Suppressor macrophage (primary cell): ENCODE measurements at regions not wholly inside any gene's neighbourhood (a gene's known extent, or its start where the extent isn't known, plus 50 kb on each side); places are given as distances from the start of the nearest gene placed in this dataset.
A peak's percentile ranks its signal among the peaks of the same experiment; 100 is the strongest.

ENCODE experiments used
- DNase-seq, 4 experiments: peaks; one replicate each; pipeline ENCODE4 v3.0.0-alpha.2; 2020 to 2022

DNA sequence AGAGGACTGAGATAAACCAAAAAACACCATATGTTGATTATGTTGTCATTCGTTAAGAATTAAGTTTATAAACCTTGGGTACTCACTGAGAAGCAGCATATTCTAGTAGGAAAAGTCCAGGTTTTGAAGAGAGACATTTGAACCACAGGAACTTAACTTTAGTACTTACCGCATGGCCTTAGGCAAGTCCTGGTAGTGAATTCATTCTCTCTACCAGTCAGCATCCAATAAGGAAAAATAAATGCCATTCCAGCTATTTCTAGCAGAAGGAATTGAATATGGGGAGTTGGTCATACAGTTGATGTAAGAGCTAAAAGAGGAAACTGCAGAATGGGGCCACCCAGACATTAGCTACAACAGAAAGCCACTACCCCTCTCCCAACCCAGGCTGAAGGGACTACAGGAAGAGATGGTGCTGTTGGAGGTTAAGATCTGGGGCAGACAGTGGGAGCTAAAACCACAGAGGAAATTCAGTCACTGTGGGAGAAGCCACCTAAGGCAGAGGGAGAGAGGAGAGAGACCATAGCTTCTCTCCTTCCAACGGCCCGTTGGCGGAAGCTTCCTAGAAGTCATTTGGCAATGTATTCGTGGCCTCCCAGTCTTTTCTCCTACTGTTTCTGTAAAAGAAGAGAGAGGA, 133.8 kb upstream of the RARB start:
- no peak for DNase-seq

DNA sequence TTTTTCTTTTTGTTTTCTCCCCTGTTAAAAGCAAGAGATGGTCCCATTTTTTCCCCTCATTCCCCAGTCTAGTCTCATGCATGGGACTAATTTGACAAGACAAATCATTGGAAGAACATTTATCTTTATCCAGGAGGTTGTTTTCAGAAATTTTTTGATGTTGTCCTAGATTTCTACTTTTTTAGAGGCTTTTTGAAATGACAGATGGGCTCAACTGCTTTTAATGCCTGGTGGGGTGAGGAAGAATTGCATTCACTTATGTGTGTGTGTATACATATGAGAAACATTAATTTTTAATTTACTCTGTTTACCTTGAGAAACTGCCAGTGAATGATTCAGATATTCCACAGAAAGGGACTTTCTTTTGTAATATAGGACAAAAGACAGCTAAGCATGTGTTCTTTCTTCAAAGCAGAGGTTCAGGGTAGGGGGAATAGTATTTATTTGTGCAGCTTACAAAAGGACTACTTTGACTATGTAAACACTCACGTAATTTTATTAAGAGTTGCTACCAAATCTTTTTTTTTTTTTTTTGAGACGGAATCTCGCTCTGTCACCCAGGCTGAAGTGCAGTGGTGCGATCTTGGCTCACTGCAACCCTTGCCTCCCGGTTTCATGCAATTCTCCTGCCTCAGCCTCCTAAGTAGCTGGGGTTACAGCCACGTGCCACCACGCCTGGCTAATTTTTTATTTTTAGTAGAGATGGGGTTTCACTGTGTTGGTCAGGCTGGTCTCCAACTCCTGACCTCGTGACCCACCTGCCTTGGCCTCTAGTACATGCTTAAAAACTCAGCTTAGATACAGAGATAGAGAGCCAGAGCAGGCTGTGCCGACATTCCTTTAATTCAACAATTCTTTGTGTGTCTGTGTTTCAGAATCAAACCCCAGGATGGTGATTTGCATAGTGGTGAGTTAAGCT, 130.1 kb upstream of the RARB start:
- DNase-seq = no peak

DNA sequence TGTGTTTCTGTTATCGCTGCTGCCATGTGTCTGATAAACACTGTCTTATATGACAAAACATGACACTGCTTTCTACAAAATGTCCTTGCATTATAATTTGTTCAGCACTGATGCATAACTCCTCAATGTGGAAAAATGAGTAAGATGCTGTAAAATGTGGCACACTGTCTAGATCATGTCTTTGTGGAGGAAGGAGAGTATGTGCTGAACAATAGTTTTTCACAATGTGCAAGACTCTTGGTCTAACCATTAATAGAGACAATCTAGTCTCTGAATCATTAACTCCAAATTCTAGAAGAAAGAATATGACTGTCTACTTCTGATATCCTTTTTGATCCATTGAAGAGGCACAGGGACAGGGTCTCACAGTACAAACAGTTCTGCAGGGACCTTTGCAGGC, 127.9 kb upstream of the RARB start:
- DNase-seq = no peak

DNA sequence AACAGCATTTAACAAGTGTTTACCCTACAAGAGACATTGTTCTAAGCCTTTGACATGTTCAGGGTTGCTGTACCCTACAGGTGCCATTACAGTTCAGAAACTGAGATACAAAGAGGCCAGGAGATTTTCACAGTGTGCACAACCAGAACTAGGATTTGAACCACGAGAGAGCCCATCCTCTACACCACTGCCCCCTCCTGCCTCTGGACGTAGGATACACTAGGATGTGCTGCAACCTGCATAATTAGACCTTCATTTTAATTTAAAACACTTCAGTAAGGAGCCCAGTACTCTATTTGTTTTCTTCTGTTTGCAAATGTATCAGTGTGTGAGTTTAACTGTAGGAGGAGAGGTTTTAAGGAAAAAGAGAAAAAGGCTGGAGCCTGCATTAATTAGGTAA, 123.1 kb upstream of the RARB start:
- DNase-seq = no peak

DNA sequence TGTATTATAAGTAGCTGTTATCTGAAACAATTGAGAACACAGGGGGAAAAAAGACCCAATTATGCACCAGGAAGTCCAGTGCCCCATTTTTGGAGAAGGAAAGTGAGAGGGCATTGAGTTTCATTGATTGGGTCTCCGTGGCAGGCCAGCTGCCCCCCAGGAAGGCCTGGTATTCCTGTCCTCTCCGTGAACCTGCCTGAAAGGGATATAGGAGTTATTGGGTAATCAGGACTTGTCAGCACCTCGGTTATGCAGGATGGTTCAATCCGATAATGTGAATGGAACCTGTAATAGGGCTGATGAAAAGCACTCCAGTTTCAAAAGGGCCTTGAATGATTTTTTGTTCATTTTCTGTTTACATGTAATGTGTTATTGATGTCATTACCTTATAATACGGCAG, 122.0 kb upstream of the RARB start:
- DNase-seq = no peak

DNA sequence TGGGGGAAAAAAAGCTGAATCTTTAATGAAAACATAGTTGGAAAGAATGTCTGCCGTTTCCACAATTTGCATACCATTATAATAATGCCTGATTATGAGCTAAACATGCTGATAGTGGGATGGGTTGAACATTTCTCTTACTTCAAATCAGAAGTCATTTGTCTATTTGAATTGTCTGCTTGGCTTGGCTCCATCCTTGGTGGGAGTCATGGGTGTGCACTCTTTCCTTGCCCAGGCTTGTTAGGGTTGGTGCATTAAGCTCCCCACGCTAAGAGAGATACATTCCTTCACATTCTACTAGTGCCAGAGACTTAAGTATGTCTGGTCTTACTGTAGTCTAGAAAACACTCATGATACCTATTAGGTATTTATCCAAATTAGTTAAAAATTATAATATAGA, 121.4 kb upstream of the RARB start:
- no peak for DNase-seq

DNA sequence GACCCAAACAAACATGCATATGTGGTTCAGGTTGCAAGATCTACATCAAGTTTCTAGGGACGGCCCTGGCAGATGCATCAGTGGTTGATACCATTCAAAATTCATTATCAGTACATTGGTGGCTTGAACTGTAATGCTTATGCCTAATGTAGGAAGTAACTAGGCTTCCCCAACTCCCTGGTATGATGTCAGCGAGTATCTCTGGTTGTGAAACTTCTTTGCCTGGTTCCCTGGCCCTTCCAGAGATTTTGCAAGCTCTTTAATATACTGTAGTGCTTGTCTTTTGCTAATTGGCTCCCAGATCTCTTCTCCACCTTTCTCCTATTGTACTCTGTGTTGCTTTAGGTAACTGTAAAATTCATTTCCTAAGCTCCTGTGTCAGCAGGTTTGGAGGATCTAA, 114.8 kb upstream of the RARB start:
- peak in 1 of 4 experiments; percentile 4 for DNase-seq

DNA sequence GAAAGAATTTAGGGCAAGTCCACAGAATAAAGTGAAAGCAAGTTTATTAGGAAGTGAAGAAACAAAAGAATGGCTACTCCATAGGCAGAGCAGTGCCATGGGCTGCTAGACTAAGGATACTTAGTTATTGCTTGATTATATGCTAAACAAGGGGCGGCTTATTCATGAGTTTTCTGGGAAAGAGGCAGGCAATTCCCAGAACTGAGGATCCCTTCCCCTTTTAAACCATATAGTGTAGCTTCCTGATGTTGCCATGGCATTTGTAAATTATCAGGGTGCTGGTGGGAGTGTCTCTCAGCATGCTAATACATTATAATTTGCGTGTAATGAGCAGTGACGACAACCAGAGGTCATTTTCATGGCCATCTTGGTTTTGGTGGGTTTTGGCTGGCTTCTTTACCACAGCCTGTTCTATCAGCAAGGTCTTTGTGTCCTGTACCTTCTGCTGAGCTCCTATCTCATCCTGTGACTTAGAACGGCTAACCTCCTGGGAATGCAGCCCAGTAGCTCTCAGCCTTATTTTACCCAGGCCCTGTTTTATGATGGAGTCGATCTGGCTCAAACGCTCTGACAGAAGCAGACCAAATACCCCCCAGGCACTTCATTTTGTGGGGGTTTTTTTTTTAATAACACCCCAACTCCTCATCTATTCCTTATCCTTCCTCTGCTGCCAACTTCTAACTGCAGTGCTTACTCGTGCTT, 103.0 kb upstream of the RARB start:
- DNase-seq = no peak

DNA sequence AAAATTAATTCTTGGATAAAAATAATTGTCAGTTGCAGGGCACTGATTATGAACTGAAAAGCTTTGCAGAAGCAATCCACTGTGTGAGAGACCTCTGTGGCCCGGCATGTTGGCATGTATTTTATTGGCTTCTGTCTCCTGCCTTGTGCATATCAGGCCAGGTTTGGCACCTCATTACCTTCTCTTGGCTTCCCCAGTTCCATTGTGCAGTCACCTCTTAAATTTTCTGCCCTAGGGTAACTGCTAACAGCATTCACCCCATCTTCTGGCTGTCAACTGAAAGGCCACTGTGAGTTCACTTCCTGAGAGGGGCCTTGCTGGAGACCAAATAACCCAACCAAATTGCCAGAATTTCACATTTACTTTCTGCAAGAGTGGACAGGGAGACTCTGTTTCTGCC, 92.7 kb upstream of the RARB start:
- no peak for DNase-seq

DNA sequence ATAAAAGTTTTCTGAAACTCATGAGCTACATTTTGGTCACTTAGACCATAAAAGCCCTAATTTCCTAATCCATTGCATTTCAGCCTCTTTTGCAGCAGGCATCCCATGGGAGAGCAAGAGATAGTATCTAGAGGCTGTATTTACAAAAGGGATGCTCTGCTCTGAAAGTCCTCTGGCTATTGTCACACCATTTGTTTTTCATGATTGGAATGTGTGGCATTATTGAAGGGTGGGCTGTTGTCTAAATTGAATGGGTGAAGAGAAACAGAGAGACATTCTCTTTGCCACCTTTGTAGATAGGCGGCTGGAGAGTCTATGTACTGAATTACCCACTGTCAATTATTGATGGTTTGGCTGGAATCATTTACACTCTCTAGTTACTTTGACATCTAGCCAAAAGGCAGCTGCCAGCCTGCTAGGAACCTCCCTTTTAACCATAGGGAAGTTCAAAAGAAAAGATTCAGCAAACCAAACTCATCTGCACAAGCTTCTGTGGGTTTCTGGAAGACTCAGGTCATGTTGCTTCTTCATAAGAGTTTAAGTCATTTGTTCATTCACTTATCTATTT, 89.8 kb upstream of the RARB start:
- no peak for DNase-seq

DNA sequence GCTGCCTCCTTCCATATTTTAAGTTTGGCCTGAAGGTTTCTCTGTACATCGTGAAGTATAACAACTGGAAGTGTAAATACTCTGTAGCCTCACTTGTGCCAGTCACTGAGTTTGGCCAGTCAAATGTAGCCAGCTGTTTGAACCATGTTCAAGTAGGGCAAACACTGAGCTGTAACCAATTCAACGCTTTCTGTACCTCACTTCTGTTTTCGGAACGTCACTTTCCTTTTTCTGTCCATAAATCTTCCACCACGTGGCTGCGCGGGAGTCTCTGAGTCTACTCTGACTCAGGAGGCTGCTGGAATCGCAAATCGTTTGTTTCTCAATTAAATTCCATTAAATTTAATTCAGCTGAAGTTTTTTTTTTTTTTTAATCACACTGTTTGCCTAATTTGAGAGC, 88.8 kb upstream of the RARB start:
- DNase-seq = no peak

DNA sequence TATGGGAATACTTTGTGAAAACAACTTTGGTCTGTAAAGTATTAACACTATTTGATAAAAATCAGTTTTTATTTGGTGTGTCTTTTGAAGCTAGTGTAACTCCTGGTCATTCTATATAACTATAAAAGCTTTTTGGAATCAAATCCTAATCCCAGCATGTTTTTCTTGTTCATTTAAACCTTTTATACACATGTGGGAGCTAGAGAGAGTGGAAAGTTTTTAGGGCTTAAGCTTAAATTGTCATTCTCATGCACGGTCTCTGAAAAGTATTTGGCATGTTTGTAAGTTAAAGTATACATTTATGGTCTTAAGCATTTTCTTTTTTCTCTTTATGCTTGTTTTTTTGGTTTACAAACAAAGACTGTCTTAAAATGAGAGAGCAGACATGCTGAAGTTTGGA, 83.4 kb upstream of the RARB start:
- DNase-seq = no peak

DNA sequence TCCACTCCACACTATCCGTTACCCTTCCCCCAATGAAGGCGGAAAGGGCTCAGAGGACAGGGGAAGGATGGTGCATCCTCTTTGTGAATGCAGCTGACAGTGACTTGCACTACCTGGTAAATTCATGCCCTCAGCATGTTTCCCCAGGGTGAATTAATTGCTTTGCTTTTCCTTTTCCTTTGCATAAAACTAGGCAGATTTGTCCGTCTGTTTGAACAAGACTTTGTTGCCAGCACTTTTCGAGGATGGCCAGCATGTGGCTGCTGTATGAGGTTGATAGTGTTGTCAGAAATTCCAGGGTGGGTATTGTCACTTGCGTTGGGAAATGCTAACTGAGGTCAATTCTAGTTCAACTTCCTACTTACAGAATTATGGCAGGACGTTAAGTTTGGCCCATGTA, 79.0 kb upstream of the RARB start:
- DNase-seq = no peak

DNA sequence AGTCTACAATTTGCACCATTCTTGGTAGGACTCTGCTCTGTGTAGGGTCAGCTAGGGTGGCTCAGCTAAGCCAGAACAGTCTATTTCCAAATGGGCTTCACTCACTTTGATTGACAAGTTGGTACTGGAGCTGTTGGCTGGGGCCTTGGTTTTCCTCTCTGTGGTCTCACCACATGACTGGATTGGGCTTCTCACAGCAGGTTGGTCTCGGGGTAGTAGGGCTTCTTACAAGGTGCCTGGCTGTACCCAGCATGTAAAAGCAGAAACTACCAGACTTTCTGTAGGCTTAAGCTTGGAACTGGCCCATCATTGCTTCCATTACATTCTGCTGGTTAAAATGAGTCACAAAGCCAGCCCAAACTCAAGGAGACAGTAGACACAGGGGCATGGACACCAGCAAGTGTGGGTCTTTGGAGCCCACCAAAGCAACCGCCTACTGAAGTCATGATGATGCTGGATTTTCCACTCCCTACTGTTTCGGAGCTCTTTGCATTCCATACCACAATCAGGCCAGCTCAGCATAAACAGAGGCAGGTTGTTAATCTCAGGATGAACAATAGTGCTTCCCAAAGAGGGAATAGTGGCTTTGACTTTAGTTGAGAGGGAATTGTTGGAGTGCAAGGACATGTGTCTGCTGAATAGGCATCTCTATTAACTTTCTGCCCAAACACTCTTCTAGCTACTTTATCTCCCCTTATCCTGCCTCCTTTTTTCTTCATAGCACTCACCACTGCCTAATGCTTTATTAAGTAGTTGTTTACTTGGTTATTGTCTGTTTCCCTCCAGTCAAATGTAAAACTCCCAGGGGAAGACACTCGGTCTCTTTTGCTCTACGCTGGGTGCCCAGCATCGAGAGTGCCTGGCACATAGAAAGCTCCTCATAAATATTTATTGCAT, 78.0 kb upstream of the RARB start:
- no peak for DNase-seq

DNA sequence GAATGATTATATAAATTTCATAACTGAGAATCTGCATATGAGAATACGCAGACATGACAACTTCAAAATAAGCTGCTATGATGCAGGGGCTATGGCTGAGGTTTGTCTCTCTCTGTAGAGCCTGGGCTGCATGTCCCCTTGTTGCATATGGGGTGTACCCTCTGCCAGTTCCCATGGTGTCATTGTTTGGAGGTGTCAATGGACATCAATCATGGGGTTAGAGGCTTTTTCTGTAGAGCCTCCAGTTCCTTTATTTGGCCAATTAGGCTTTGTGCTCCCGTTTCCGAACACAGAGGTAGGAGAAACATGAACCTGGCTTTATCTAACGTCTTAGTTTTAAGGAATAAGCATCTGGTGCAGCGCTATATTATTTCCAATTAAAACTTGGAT, 77.3 kb upstream of the RARB start:
- no peak for DNase-seq

DNA sequence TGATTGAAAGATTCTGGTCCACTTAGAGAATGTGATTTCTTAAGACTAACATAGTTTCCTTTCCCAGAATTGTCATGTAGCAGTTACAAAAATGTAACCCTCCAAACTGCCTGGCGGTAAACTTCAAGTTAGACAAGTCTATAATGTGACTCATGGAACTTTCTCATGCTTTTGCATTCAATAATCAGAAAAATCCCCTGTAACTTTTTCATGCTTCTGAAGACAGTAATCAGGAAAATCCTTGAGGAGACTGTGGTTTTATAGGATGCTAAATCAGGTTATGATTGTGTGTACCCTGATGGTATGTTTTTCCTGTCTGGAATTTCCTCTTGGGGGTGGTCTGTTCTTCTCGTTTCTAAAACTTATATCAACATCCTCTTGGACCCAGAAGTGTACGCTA, 74.0 kb upstream of the RARB start:
- DNase-seq = no peak

DNA sequence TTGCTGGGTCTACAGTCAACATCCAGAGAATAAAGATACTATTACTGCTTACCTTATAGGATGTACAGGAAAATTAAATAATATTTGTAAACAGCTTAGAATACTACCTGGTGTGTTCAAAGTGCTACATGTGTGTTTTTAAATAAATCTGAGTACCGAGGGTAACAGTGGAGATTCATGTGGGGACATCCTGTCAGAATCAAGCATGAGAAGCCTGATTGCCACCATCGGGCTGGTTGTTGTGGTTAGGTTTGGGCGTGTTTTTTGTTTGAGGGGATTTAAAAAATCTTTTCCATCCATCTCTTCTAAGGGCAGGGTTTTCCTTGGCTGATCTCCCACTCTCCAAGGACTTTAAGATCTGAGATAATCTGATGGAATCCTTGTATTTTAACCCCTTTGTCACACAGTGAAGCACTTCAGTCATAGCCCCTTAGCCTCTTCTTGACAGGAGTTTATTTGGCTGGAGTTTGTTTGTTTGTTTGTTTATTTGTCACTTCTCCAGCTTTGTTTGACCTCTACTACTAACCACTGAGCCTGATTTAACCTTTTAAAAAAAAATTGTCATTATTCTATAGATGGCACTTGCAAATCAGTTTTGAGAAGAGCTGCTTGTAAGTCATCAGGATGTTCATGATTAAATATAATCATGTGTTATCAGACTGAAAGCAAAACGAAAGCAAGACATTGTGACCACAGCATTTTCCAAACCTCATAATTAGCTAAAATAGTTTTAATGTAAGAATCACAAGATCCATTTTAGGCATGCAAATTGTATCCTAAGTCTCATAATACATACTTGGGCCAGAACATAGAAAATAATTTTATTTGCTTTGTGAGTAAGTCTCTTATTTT, 72.8 kb upstream of the RARB start:
- no peak for DNase-seq

DNA sequence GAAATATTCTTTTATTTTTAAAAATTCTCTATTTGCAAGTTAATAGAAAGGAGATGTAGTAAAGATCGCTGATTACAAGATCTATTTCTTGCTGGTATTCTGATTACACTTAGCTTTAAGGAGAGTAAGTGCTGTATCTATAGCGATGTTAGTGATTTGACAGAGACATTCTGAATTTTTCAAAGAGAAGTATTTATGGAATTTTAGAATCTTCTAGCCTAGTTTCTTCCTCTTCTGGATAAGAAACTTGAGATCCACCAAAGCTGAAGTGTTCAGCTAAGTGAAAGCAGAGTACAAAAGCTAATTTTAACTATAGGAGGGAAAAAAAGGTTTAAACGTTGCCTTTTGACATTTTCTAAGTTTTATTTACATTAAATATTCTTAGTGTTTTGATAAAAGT, 72.1 kb upstream of the RARB start:
- DNase-seq = no peak

DNA sequence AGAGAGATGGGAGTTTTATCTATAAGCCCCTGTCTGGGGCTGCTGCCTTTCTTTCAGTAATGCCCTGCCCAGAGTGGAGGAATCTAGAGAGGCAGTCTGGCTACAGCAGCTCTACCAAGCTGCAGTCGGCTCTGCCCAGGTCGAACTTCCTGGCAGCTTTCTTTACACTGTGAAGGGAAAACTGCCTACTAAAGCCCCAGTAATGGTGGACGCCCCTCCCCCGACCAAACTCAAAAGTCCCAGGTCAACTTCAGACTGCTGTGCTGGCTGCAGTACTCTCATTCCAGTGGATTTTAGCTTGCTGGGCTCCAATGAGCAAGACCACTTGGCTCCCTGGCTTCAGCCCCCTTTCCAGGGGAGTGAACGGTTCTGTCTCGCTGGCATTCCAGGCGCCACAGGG, 65.9 kb upstream of the RARB start:
- DNase-seq = no peak

DNA sequence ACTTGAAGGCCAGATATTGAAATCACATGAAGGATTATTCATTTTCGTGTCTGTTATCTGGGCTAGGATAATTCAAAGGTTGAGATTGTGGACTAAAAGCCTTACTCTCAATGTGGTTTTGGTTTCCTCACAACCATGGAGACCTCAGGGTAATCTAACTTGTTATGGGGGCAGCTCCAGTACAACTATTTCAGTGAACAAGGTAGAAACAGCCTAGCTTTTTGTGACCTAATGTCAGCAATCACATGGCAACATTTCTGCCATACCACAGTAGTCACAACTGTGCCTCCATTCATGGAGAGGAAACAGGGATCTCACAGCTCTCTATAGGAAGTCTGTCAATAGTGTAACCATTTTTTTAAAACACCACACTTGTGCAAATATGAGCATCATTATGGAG, 62.4 kb upstream of the RARB start:
- no peak for DNase-seq

DNA sequence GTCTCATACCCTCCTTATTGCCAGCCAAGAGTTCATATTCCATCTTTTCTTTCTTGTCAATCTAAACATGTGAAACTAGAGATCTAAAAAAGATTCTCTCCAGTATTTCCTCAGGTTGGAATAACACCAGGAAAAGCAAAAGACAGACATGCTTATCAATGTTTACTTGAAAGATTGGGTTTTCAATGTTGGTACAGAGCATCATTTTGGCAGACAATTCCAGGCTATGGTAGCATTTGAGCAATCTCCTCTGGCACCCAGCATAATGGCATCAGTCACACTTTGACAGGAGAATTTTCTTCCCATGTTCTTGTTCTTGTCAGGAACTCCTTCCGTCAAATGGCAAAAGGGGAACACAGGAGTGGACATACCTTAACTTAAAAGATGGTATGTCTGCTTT, 61.0 kb upstream of the RARB start:
- DNase-seq = no peak
